HG03520 (cell line): ENCODE measurements at regions not wholly inside any gene's neighbourhood (a gene's known extent, or its start where the extent isn't known, plus 50 kb on each side); places are given as distances from the start of the nearest gene placed in this dataset.

Experiments used
- ATAC-seq: cut with Tn5 transposase; IDR thresholded peaks from one replicate; pipeline ENCODE4 v1.9.1; 2021; ENCODE audit warnings: mild to moderate bottlenecking, moderate library complexity; ENCODE audit not compliant: unreplicated experiment

- no peak for ATAC-seq
These were observed 60.3 kb upstream of the RIPPLY2 start for GRCh38 chr6:83792846-83793245.

- ATAC-seq, result no peak
These were observed 71.7 kb upstream of the RIPPLY2 start for GRCh38 chr6:83781506-83781905.

- ATAC-seq, result peak; percentile 61
These were observed 62.0 kb upstream of the SNAP91 start for GRCh38 chr6:83770910-83771309.

GRCh38 chr6:83769413-83769812 is 60.5 kb upstream of the SNAP91 start:
- no peak for ATAC-seq

- no peak for ATAC-seq
These were observed 58.1 kb upstream of the SNAP91 start for GRCh38 chr6:83767033-83767432.
